ENCODE measurements at regions not wholly inside any gene's neighbourhood (a gene's known extent, or its start where the extent isn't known, plus 50 kb on each side); places are given as distances from the start of the nearest gene placed in this dataset.
"Not testable (repeated sequence)": the region's sequence is repeated elsewhere in the genome, so short reads cannot be mapped to it uniquely, and the experiment has no call there.

GRCh38 chr1:146448877-146449246 is 220.0 kb upstream of the NOTCH2NLA start:
- not testable (repeated sequence) for TF ChIP-seq CTCF (IDR thresholded peaks at IDR 0.05; ENCODE audit: low read length); EZH2 (IDR thresholded peaks at IDR 0.05; ENCODE audit: borderline replicate concordance, low read length)
